Esophagus muscularis mucosa (tissue), 4 donors: ENCODE measurements at regions not wholly inside any gene's neighbourhood (a gene's known extent, or its start where the extent isn't known, plus 50 kb on each side); places are given as distances from the start of the nearest gene placed in this dataset.

Source experiments
- DNase-seq: peaks from one replicate; pipeline ENCODE4 v3.0.0-alpha.2; 2017; ENCODE audit errors: extremely low spot score
- H3K27ac ChIP-seq, 4 donors: fragments of 200-600 bp; sonication (generic); replicated peaks in 1 of 4; 1 replicate in 3 of 4; 2 replicates in 1 of 4; pipeline ENCODE4 v1.5.1; 2016 to 2019; ENCODE audit warnings: mild to moderate bottlenecking in 1 of 4
- H3K27me3 ChIP-seq, 4 donors: fragments of 200-600 bp; sonication (generic); one replicate each; pipeline versions ENCODE4 v1.5.1 to v1.6.0; 2016 to 2019
- H3K36me3 ChIP-seq, 4 donors: fragments of 200-600 bp; sonication (generic); one replicate each; pipeline ENCODE4 v1.5.1; 2016 to 2019
- H3K4me1 ChIP-seq, 4 donors: fragments of 200-600 bp; sonication (generic); one replicate each; pipeline ENCODE4 v1.5.1; 2016 to 2019
- H3K4me3 ChIP-seq, 4 donors: fragments of 200-600 bp; sonication (generic); 1 replicate in 2 of 4; 2 replicates in 2 of 4; pipeline ENCODE4 v1.5.1; 2016 to 2019; ENCODE audit warnings: mild to moderate bottlenecking in 4 of 4, moderate library complexity in 1 of 4
- H3K9me3 ChIP-seq, 4 donors: fragments of 200-600 bp; sonication (generic); 1 replicate in 3 of 4; 2 replicates in 1 of 4; pipeline ENCODE4 v1.5.1; 2016 to 2019
- CTCF ChIP-seq, 3 experiments: fragments of 200-600 bp in 2 of 3; fragments of 450-650 bp in 1 of 3; sonication (generic) in 2 of 3; IDR thresholded peaks; one replicate each; pipeline ENCODE4 v1.5.1; 2017 to 2019; ENCODE audit warnings: antibody characterized with exemption in 3 of 3, mild to moderate bottlenecking in 2 of 3, moderate library complexity in 1 of 3
- EP300 ChIP-seq: sonication (generic); formaldehyde crosslinking; IDR thresholded peaks from one replicate; pipeline ENCODE4 v1.6.1; 2017; ENCODE audit warnings: antibody characterized with exemption
- POLR2A ChIP-seq: fragments of 450-650 bp; IDR thresholded peaks from one replicate; pipeline ENCODE4 v1.6.1; 2017; ENCODE audit warnings: antibody characterized with exemption, moderate library complexity, mild to moderate bottlenecking, low read depth
- POLR2AphosphoS5 ChIP-seq, 2 donors: sonication (generic); formaldehyde crosslinking; IDR thresholded peaks; one replicate each; pipeline ENCODE4 v1.6.1; 2017; ENCODE audit warnings: antibody characterized with exemption in 2 of 2
- WGBS: methylation state at CpG from one replicate; pipeline ENCODE4 v1.1.5; 2018; 5-methylcytosine and 5-hydroxymethylcytosine counted together
- intact Hi-C: fragments of 100-400 bp; cut with DNase I; formaldehyde crosslinking; loops from one replicate; pipeline ENCODE4 v1.15.1; 2023

DNA sequence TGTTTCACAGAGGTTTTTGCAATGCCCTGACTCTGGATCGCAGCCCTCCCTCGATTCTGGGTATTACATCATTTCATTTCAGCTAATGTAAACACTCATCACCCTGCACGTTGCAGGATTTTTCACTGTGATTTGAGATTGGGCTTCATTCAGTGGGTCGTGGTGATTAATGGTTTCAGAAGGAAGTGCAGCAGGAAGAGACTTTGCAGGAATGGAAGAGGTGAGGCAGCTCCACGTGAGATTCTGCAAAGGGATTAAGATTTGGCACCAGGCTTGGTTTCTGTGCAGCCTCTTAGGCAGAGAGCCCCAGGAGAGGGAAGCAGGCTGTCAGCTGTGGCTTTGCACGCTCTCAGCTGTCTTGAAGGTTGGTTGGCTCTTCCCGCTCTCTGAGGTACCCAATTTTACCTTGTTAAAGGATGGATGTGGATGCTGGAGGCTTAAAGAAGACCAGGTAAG, 95.2 kb downstream of the PLCE1 start:
- peak overlapping the region; percentile 17 to 33 (median 28) for H3K27ac ChIP-seq
- peak overlapping the region; percentile 30 to 43 (median 38) for H3K4me3 ChIP-seq
- 15% methylated on average over 7 of the region's 7 CpGs for WGBS
- intact Hi-C loops = loop anchor here (10.0 kb wide), 1 partner anchor 106 kb away; no protein-coding TSS in a partner anchor
- TF ChIP-seq POLR2AphosphoS5 (IDR thresholded peaks at IDR 0.05) = peak; percentile 70
- TF ChIP-seq CTCF (IDR thresholded peaks at IDR 0.05) = no peak
- DNase-seq = peak; percentile 88
- no peaks in the 10 kb centered on the region for H3K36me3 ChIP-seq
- H3K27me3 ChIP-seq = no peaks in the 10 kb centered on the region
- H3K4me1 ChIP-seq = peaks cover 24 to 89% (median 85%) of the 10 kb centered on the region in 4 donors
- no peaks in the 10 kb centered on the region for H3K9me3 ChIP-seq

- no peaks in the 10 kb centered on the region for H3K27me3 ChIP-seq
- H3K27ac ChIP-seq = peak overlapping the region in 3 of 4 donors; percentile 21 to 63 (median 51)
- no peak overlapping the region for H3K4me3 ChIP-seq
- no peaks in the 10 kb centered on the region for H3K36me3 ChIP-seq
- peaks cover 18 to 82% (median 74%) of the 10 kb centered on the region in 4 donors for H3K4me1 ChIP-seq
- peak; percentile 4 for DNase-seq
- intact Hi-C loops = no loop called here
- H3K9me3 ChIP-seq = no peaks in the 10 kb centered on the region
- TF ChIP-seq POLR2AphosphoS5 (IDR thresholded peaks at IDR 0.05) = no peak
- TF ChIP-seq EP300 = no peak
- TF ChIP-seq CTCF (IDR thresholded peaks at IDR 0.05) = no peak
- TF ChIP-seq POLR2A = no peak
These were observed 97.9 kb downstream of the PLCE1 start for GRCh38 chr10:94091649-94092048.

DNA sequence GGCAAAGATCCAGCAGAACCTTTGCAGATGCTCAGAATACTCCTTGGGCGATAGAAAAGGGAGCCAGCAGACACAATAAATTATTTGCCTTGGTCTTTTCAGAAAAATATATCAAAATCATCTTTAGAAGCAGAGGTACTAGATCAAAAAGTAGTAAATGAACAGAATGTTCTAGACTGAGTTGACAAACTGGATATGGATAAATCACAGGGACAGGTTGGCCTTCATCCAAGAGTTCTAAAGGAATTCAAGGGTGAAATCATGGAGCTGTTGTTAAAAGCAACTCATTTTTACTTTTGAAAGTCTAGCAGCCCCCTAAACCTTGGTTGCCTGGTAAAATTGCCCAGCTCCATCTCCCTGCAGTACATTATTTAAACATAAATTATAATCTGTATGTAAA, 99.1 kb downstream of the PLCE1 start:
- Histone ChIP-seq H3K4me3 (no peak overlapping the region), H3K9me3 (no peaks in the 10 kb centered on the region), H3K4me1 (peaks cover 18 to 81% (median 76%) of the 10 kb centered on the region in 4 donors), H3K27ac (peak overlapping the region; percentile 38 to 63 (median 61)), H3K27me3 (no peaks in the 10 kb centered on the region), H3K36me3 (no peaks in the 10 kb centered on the region)
- WGBS = 66% methylated on average over 1 of the region's 1 CpG
- DNase-seq = peak; percentile 12
- intact Hi-C loops = no loop called here
- TF ChIP-seq CTCF (IDR thresholded peaks at IDR 0.05) (no peak), POLR2A (no peak), EP300 (no peak), POLR2AphosphoS5 (IDR thresholded peaks at IDR 0.05) (peak in 1 of 2 donors; percentile 64)

DNA sequence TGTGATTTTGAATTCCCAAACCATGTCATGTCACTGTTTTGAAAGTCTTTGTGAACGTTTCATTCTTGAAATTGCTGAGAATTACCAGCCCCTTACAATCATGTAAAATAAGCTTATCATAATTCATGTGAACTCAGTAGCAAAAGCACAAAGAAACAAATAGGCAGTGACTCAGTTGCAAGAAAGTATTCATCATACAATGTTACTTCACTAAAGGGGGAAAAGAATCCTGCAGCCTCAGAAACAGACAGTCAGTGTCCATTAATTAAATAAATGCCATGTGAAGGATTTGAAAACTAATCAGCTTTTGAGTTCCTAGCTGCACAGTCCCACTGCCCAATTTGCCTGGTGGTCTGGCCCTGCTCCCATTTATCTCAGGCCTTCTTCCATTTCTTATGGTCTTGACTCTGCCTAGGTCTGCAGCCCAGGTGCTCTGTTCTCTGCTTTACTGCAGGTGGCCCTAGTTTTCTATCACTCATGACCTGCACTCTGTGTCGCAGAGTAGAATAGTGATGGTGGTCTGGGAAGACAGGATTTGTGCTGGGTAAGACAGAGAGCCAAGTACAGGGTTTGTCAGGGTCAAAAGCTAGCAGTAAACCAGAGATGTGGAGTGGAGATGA, 99.7 kb downstream of the PLCE1 start:
- intact Hi-C loops = no loop called here
- peak; percentile 78 for DNase-seq
- no peaks in the 10 kb centered on the region for H3K27me3 ChIP-seq
- no peaks in the 10 kb centered on the region for H3K36me3 ChIP-seq
- H3K4me1 ChIP-seq = peaks cover 18 to 76% (median 71%) of the 10 kb centered on the region in 4 donors
- peak overlapping the region; percentile 38 to 63 (median 61) for H3K27ac ChIP-seq
- WGBS = 65% methylated on average over 2 of the region's 2 CpGs
- H3K9me3 ChIP-seq = no peaks in the 10 kb centered on the region
- H3K4me3 ChIP-seq = no peak overlapping the region
- TF ChIP-seq CTCF (IDR thresholded peaks at IDR 0.05) (no peak), POLR2AphosphoS5 (IDR thresholded peaks at IDR 0.05) (no peak), EP300 (no peak), POLR2A (no peak)

- TF ChIP-seq POLR2AphosphoS5 (IDR thresholded peaks at IDR 0.05) (no peak), CTCF (IDR thresholded peaks at IDR 0.05) (no peak), POLR2A (no peak), EP300 (no peak)
- intact Hi-C loops = no loop called here
- DNase-seq = peak; percentile 39
- Histone ChIP-seq H3K27me3 (no peaks in the 10 kb centered on the region), H3K9me3 (no peaks in the 10 kb centered on the region), H3K36me3 (no peaks in the 10 kb centered on the region), H3K27ac (peak overlapping the region in 1 of 4 donors; percentile 10), H3K4me3 (no peak overlapping the region), H3K4me1 (peaks cover 12 to 72% (median 65%) of the 10 kb centered on the region in 4 donors)
- WGBS = 88% methylated on average over 4 of the region's 5 CpGs
These were observed 100.8 kb downstream of the PLCE1 start for GRCh38 chr10:94094540-94094939.
